ENCODE measurements at regions not wholly inside any gene's neighbourhood (a gene's known extent, or its start where the extent isn't known, plus 50 kb on each side); places are given as distances from the start of the nearest gene placed in this dataset.

GRCh38 chr2:107553046-107553445 lies 273.6 kb upstream of the RGPD4 start:
- POLR2A ChIA-PET = no interaction called here

GRCh38 chr2:107553539-107553938 lies 273.2 kb upstream of the RGPD4 start:
- no peak for DNase-seq (ENCODE audit: low read depth, low spot score)
- TF ChIP-seq, protein P1, sequence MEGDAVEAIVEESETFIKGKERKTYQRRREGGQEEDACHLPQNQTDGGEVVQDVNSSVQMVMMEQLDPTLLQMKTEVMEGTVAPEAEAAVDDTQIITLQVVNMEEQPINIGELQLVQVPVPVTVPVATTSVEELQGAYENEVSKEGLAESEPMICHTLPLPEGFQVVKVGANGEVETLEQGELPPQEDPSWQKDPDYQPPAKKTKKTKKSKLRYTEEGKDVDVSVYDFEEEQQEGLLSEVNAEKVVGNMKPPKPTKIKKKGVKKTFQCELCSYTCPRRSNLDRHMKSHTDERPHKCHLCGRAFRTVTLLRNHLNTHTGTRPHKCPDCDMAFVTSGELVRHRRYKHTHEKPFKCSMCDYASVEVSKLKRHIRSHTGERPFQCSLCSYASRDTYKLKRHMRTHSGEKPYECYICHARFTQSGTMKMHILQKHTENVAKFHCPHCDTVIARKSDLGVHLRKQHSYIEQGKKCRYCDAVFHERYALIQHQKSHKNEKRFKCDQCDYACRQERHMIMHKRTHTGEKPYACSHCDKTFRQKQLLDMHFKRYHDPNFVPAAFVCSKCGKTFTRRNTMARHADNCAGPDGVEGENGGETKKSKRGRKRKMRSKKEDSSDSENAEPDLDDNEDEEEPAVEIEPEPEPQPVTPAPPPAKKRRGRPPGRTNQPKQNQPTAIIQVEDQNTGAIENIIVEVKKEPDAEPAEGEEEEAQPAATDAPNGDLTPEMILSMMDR (IDR thresholded peaks at IDR 0.05; ENCODE audit: insufficient read depth, low read length, missing control alignments) = no peak
- H3K4me3 ChIP-seq (ENCODE audit: low read depth, low read length) = no peak overlapping the region
- CTCF ChIA-PET = no interaction called here
- POLR2A ChIA-PET = no interaction called here

More at GRCh38 chr2:107553046-107553445, 273.6 kb upstream of the RGPD4 start:
- no peak for DNase-seq (ENCODE audit: low read depth, low spot score)
- TF ChIP-seq, protein P1 (IDR thresholded peaks at IDR 0.05; ENCODE audit: insufficient read depth, low read length, missing control alignments) = no peak
- CTCF ChIA-PET = no interaction called here
- H3K4me3 ChIP-seq (ENCODE audit: low read depth, low read length) = no peak overlapping the region

GRCh38 chr2:107556038-107556627 lies 270.6 kb upstream of the RGPD4 start:
- DNase-seq (ENCODE audit: low read depth, low spot score) = no peak
- POLR2A ChIA-PET = no interaction called here
- TF ChIP-seq, protein P1 (IDR thresholded peaks at IDR 0.05; ENCODE audit: insufficient read depth, low read length, missing control alignments) = no peak
- H3K4me3 ChIP-seq (ENCODE audit: low read depth, low read length) = no peak overlapping the region
- CTCF ChIA-PET = no interaction called here

- no peak overlapping the region for H3K4me3 ChIP-seq (ENCODE audit: low read depth, low read length)
- no peak for DNase-seq (ENCODE audit: low read depth, low spot score)
- TF ChIP-seq, protein P1 (IDR thresholded peaks at IDR 0.05; ENCODE audit: insufficient read depth, low read length, missing control alignments) = no peak
- POLR2A ChIA-PET = no interaction called here
- CTCF ChIA-PET = no interaction called here
Measured at GRCh38 chr2:107558295-107558694, 268.4 kb upstream of the RGPD4 start.

- no peak overlapping the region for H3K4me3 ChIP-seq (ENCODE audit: low read depth, low read length)
- no peak for DNase-seq (ENCODE audit: low read depth, low spot score)
- ChIA-PET POLR2A (no interaction called here), CTCF (no interaction called here)
- TF ChIP-seq, protein P1 (IDR thresholded peaks at IDR 0.05; ENCODE audit: insufficient read depth, low read length, missing control alignments) = no peak
Measured at GRCh38 chr2:107569496-107569895, 257.2 kb upstream of the RGPD4 start.

GRCh38 chr2:107570876-107571275 lies 255.8 kb upstream of the RGPD4 start:
- ChIA-PET CTCF (no interaction called here), POLR2A (no interaction called here)
- no peak for DNase-seq (ENCODE audit: low read depth, low spot score)
- no peak overlapping the region for H3K4me3 ChIP-seq (ENCODE audit: low read depth, low read length)
- TF ChIP-seq, protein P1 (IDR thresholded peaks at IDR 0.05; ENCODE audit: insufficient read depth, low read length, missing control alignments) = no peak
